ENCODE measurements at regions not wholly inside any gene's neighbourhood (a gene's known extent, or its start where the extent isn't known, plus 50 kb on each side); places are given as distances from the start of the nearest gene placed in this dataset.

DNA sequence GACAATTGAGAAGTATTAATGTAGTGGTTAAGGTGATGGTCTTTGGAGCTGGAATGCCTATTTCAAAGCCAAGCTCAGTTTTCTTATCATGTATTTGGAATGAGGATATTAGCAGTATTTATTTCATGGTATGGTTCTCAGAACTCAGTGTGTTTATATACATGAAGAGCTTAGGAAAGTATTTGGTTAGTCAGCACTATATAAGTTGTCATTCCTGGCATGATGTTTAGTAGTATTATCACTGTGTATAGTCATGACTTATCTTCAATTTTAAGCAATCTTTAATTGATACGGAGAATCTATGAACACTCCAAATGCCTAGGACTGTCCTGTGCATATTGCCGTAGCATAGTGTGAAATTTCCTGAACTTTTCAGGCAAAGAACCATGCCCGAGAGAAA is 501.9 kb upstream of the USP24 start:
- no peak for DNase-seq (ENCODE audit: low spot score)
- in situ Hi-C loops (cut with MboI; ENCODE audit: low pct_unique_long_range_greater_than_20kb, low sequenced_read_pairs, unreplicated experiment) = no loop called here
- TF ChIP-seq, protein P1, sequence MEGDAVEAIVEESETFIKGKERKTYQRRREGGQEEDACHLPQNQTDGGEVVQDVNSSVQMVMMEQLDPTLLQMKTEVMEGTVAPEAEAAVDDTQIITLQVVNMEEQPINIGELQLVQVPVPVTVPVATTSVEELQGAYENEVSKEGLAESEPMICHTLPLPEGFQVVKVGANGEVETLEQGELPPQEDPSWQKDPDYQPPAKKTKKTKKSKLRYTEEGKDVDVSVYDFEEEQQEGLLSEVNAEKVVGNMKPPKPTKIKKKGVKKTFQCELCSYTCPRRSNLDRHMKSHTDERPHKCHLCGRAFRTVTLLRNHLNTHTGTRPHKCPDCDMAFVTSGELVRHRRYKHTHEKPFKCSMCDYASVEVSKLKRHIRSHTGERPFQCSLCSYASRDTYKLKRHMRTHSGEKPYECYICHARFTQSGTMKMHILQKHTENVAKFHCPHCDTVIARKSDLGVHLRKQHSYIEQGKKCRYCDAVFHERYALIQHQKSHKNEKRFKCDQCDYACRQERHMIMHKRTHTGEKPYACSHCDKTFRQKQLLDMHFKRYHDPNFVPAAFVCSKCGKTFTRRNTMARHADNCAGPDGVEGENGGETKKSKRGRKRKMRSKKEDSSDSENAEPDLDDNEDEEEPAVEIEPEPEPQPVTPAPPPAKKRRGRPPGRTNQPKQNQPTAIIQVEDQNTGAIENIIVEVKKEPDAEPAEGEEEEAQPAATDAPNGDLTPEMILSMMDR (IDR thresholded peaks at IDR 0.05; ENCODE audit: extremely low read depth, insufficient read depth, missing control alignments) = no peak

DNA sequence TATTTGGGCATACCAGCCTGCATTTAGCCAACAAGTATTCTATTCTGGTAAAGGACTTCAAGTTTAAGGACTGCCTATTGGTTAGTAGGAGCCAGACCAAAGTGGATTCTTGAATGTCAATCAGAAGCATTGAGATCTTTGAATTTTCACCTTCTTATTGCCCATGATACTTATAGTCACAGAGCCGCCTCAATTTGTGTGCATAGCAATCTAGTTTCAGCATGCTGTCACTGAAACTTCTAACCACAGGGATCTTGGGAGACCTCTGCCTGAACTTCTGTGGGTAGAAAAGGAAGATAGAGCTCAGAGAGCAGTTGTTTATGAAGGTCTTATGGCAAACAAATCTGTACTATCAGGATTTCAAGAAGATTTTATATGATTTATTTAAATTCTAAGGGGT is 501.4 kb upstream of the USP24 start:
- no peak for DNase-seq (ENCODE audit: low spot score)
- in situ Hi-C loops (cut with MboI; ENCODE audit: low pct_unique_long_range_greater_than_20kb, low sequenced_read_pairs, unreplicated experiment) = no loop called here
- TF ChIP-seq, protein P1 (IDR thresholded peaks at IDR 0.05; ENCODE audit: extremely low read depth, insufficient read depth, missing control alignments) = no peak

DNA sequence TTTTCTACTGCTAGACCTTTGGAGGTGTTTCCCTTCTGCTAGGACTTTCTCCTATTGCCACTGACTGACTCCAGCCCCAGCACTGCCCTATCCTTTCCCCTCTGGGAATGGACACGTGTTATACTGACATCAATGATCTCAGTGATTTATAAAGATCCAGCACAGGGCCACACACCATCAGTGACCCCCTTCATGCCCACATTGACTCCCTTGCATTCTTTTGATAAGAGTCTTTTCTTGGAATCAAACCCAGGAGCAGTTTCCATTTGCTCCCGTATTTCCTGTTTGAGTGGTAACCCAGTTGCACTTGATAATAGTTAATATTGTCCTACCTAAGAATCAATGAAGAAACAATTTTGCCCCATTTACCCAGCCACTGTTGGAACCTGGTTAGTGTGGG is 501.0 kb upstream of the USP24 start:
- in situ Hi-C loops (cut with MboI; ENCODE audit: low pct_unique_long_range_greater_than_20kb, low sequenced_read_pairs, unreplicated experiment) = no loop called here
- TF ChIP-seq, protein P1 (IDR thresholded peaks at IDR 0.05; ENCODE audit: extremely low read depth, insufficient read depth, missing control alignments) = no peak
- DNase-seq (ENCODE audit: low spot score) = no peak

DNA sequence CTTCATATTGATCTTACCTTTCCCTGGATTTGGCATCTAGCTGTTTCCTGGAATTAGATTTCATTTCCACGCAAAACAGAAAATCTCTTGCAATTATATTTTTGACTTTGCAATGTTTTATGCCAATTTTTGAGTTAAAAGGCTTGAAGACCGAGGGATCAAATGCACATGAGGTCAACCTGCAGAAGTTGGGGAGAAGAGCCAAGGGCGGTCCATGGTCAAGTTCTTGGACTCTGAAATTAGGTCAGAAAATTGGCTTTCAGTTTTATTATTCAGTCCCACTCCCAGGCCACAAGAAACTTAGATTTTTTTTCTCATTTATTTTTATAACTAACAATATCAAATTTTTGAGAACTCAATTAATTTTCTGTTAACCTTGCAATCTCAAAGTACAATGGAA is 499.1 kb upstream of the USP24 start:
- in situ Hi-C loops (cut with MboI; ENCODE audit: low pct_unique_long_range_greater_than_20kb, low sequenced_read_pairs, unreplicated experiment) = no loop called here
- TF ChIP-seq, protein P1 (IDR thresholded peaks at IDR 0.05; ENCODE audit: extremely low read depth, insufficient read depth, missing control alignments) = no peak
- no peak for DNase-seq (ENCODE audit: low spot score)

DNA sequence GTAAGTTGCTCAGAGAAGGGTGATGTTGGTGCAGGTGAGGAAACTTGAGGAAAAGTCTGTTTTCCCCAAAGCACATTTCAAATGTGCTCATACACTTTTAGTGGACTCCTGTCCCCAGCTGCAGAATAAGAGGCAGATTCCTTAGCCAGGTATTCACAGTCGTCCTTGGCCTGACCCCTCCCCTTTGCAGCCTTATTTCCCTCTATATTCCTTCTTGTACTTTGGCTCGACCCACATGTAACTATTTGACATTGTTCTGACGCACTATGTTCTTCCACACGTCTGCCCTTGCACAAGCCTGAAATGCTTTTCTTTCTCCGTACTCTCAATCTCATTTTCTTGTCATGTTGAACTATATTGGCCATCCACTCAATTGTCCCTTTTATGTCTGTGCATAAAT is 498.4 kb upstream of the USP24 start:
- in situ Hi-C loops (cut with MboI; ENCODE audit: low pct_unique_long_range_greater_than_20kb, low sequenced_read_pairs, unreplicated experiment) = no loop called here
- DNase-seq (ENCODE audit: low spot score) = no peak
- TF ChIP-seq, protein P1 (IDR thresholded peaks at IDR 0.05; ENCODE audit: extremely low read depth, insufficient read depth, missing control alignments) = no peak

DNA sequence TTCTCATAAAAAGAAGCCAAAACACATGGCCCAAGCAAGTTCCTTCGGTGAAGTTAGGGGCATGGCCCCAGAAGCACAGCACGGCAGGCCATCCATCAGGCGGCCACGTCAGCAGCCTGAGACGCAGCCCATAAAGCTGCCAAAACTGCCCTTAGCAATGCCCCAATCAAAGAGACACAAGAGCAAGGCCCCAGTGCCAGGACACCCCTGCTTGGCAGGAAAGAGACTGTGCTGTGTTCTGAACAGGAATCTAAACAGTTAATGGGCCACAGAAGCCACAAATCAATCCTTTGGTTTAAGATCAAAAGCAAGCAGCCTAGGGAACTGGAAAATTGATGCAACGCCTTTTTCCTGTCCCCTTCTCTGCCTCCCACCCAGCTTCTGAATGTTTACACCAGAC is 497.0 kb upstream of the USP24 start:
- in situ Hi-C loops (cut with MboI; ENCODE audit: low pct_unique_long_range_greater_than_20kb, low sequenced_read_pairs, unreplicated experiment) = no loop called here
- DNase-seq (ENCODE audit: low spot score) = no peak
- TF ChIP-seq, protein P1 (IDR thresholded peaks at IDR 0.05; ENCODE audit: extremely low read depth, insufficient read depth, missing control alignments) = no peak

DNA sequence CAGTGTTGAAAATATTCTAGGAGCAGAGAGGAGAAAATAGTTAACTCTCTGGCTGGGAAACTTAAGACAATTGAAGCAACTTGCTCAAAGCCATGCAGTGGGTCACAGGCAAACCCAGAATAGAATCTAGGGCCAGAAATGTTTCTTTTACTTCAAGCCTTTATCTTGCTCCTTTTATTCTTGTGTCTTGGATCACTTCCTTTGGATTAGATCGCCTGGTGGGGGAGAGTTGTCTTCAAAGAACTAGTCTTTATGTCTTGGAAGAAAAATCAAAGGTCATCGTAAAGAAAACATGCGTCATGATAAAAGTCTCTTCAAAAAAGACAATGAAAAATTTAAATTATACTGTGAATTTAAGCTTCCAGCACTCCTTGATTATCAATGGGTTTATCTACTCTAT is 493.6 kb upstream of the USP24 start:
- in situ Hi-C loops (cut with MboI; ENCODE audit: low pct_unique_long_range_greater_than_20kb, low sequenced_read_pairs, unreplicated experiment) = no loop called here
- TF ChIP-seq, protein P1 (IDR thresholded peaks at IDR 0.05; ENCODE audit: extremely low read depth, insufficient read depth, missing control alignments) = no peak
- DNase-seq (ENCODE audit: low spot score) = no peak
